Activated T-helper 17 cell treated with anti-CD3 and anti-CD28 coated beads, Interleukin-2, amount 50 U/mL, for 72 hours (primary cell): ENCODE measurements at regions not wholly inside any gene's neighbourhood (a gene's known extent, or its start where the extent isn't known, plus 50 kb on each side); places are given as distances from the start of the nearest gene placed in this dataset.
"Not testable (repeated sequence)": the region's sequence is repeated elsewhere in the genome, so short reads cannot be mapped to it uniquely, and the experiment has no call there.

Experiments used
- ATAC-seq: fragments of 150-1000 bp; cut with Tn5 transposase; replicated peaks from 2 replicates; pipeline ENCODE4 v1.10.0; 2021; ENCODE audit warnings: mild to moderate bottlenecking, moderate library complexity
- H3K27ac Mint-ChIP-seq: one replicate; pipeline ENCODE4 v1.8.0; 2022; ENCODE audit warnings: mixed read lengths
- H3K27me3 Mint-ChIP-seq: one replicate; pipeline ENCODE4 v1.8.0; 2022; ENCODE audit warnings: mixed read lengths
- H3K36me3 Mint-ChIP-seq: one replicate; pipeline ENCODE4 v1.8.0; 2022; ENCODE audit warnings: low read depth, mild to moderate bottlenecking, mixed read lengths
- H3K4me1 Mint-ChIP-seq: one replicate; pipeline ENCODE4 v1.8.0; 2022; ENCODE audit warnings: mixed read lengths
- H3K4me3 Mint-ChIP-seq: one replicate; pipeline ENCODE4 v1.8.0; 2022; ENCODE audit warnings: mild to moderate bottlenecking, mixed read lengths
- H3K9me3 Mint-ChIP-seq: one replicate; pipeline ENCODE4 v1.8.0; 2022; ENCODE audit warnings: mixed read lengths

DNA sequence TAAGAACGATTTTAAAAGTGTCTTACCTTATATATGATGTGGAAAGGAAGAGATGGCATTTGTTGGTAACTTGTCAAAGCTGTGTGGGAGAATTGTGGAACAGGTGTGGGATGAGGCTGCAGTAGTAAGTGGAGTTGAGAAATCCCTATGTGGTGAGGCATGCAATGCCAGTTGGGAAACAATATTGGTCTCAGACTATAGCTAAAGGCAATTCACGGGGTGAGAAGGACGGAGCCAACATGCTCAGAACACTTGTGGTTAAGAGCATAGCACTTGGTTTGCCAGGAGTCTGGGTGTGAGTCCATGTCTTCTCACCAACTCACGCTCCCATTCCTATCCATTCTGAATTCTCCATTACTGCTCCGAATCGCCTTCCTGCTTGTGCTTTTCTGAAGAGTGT is 615.6 kb upstream of the ADAMTS9 start:
- no peak overlapping the region for H3K27ac Mint-ChIP-seq

DNA sequence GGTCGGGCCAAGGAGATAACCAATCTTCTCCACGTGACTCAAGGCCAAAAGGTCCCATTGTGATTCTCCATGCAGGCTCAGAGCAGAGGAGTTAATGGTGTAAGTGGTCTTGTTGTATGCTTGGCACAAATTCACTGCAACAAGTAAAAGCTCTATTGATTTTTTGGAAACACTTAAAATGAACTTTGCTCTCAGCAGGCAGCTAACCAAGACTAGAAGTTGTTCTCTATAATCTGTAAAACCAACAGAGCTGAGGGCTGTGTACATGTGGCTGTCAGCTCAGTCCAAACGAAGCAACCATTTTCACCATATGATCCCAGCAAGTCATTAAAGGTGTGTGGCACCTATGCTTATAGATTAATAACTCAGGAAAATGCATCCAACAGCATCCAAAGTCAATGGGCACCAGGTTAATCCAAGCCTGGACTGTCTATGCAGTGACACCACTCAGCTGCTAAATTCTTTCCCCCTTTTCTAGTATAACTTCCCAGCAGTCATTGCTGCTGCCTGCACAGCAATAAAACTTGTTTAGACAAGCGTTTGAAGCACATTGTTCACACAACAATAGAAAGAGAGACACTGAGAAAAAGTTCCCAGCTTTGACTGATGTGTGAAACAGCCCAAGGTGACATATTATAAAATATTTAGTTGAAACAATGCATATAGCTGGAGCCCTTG is 603.8 kb upstream of the ADAMTS9 start:
- ATAC-seq: no peak
- H3K9me3 Mint-ChIP-seq: peaks cover 17% of the 10 kb centered on the region
- H3K27ac Mint-ChIP-seq: no peak overlapping the region
- H3K4me1 Mint-ChIP-seq: no peaks in the 10 kb centered on the region
- H3K4me3 Mint-ChIP-seq: no peak overlapping the region
- no peaks in the 10 kb centered on the region for H3K36me3 Mint-ChIP-seq
- no peaks in the 10 kb centered on the region for H3K27me3 Mint-ChIP-seq

More for the DNA sequence above, 615.6 kb upstream of the ADAMTS9 start:
- Mint-ChIP-seq H3K27me3 (no peaks in the 10 kb centered on the region), H3K4me3 (no peak overlapping the region), H3K9me3 (peaks cover 22% of the 10 kb centered on the region), H3K4me1 (no peaks in the 10 kb centered on the region), H3K36me3 (no peaks in the 10 kb centered on the region)
- ATAC-seq: no peak

DNA sequence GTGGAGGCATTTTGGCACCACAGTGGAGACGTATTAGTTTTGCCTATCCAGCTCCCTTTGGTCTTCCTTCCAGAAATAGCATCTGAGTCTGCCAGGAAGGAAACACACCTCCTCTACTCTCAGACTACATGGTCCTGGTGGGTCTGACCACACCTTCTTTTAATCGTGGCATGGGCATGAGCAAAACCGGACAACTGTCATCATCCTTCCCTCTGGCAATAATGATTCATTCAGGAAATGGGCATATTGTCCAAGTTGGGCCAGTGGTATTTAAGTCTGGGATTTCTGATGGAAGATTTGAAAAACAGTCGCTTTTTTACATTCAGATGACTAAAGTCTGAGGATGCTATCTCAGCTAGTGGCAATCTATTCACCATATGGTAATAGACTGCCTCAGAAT is 601.0 kb upstream of the ADAMTS9 start:
- H3K4me1 Mint-ChIP-seq: no peaks in the 10 kb centered on the region
- H3K27ac Mint-ChIP-seq: no peak overlapping the region
- no peaks in the 10 kb centered on the region for H3K36me3 Mint-ChIP-seq
- peaks cover 13% of the 10 kb centered on the region for H3K9me3 Mint-ChIP-seq
- H3K27me3 Mint-ChIP-seq: no peaks in the 10 kb centered on the region
- H3K4me3 Mint-ChIP-seq: no peak overlapping the region
- no peak for ATAC-seq

DNA sequence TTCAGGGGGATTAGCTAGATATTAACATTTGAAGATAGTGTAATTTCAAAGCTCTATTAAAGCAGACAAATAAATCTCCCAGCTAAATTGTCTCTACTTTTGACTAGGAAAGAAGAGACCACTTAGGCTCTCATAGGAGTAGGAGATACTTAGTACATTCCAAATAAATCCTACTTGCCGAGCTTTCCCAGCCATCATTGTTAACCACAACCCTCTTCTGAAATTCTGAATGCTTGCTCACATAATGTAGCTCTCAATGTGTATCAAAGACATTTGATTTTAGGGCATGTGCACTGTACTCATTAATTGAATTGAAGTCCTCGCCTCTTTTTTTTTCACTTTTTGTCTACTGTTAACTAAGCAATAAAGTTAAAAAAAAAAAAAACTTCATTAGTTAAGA is 598.2 kb upstream of the ADAMTS9 start:
- Mint-ChIP-seq H3K36me3 (no peaks in the 10 kb centered on the region), H3K27ac (no peak overlapping the region), H3K4me1 (no peaks in the 10 kb centered on the region), H3K27me3 (no peaks in the 10 kb centered on the region), H3K4me3 (no peak overlapping the region), H3K9me3 (peaks cover 19% of the 10 kb centered on the region)
- no peak for ATAC-seq

DNA sequence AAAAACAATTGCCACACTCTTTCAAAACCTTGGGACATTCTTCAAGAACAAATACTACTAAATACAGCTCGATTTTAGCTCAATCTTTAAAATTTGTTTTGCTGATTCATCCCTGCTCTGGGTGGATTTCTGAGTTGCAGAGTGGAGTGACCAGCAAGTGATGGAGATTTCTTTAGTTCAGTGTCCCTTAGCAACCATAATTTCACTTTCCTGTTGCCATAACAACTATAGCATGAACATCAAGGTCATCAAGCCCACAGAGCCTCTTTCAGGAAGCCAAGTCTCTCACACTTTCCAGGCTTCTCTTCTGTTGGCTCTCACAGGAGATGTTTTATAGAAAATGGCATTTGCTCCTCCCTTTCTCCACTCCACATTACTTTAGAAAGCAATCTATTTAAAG is 597.2 kb upstream of the ADAMTS9 start:
- Mint-ChIP-seq H3K27me3 (no peaks in the 10 kb centered on the region), H3K36me3 (no peaks in the 10 kb centered on the region), H3K4me3 (no peak overlapping the region), H3K9me3 (peaks cover 19% of the 10 kb centered on the region), H3K4me1 (no peaks in the 10 kb centered on the region), H3K27ac (no peak overlapping the region)
- no peak for ATAC-seq

DNA sequence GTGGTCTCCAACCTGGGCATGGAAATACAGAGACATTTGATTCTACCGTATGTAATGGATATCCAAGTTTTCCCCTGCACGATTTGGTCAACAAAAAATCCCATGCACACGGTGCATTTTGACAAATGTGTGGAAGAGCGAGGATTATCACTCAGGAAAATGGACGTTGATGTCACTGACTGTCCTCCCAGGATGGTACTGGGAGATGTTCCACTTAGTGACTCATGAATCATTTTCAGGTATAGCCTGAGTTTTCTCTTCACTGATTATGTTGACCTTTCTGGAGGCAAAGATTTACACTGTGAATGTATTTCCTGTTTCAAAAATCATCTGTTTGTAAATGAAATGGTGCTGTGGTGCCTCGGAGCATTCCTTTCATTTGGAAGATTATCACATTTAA is 596.7 kb upstream of the ADAMTS9 start:
- Mint-ChIP-seq H3K27me3 (no peaks in the 10 kb centered on the region), H3K9me3 (peaks cover 19% of the 10 kb centered on the region), H3K36me3 (no peaks in the 10 kb centered on the region), H3K4me3 (no peak overlapping the region), H3K27ac (no peak overlapping the region), H3K4me1 (no peaks in the 10 kb centered on the region)
- no peak for ATAC-seq

DNA sequence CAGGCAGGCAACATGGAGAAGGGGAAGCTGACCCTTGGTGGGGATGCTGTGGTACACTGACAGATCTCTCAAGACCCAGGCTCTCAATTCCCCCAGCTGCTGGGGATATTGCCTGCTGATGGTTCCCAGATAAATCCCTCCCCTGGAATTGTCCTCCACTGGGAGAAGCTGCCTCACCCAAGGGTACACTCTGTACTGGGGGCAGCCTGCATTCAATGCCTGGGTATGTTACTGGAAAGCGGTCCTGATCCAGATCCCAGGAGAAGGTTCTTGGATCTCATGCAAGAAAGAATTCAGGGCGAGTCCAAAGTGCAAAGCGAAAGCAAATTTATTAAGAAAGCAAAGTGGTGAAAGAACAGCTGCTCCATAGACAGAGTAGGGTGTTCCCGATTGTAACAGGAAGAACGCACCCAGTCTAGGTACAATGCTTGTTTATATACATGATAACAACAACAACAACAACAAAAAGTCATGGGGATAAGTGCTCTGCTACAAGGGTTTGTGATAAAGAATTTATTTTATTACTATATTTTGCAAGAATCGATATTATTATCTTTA is 591.5 kb upstream of the ADAMTS9 start:
- Mint-ChIP-seq H3K36me3 (no peaks in the 10 kb centered on the region), H3K4me1 (no peaks in the 10 kb centered on the region), H3K4me3 (no peak overlapping the region), H3K27me3 (no peaks in the 10 kb centered on the region), H3K9me3 (peaks cover 24% of the 10 kb centered on the region), H3K27ac (no peak overlapping the region)
- no peak for ATAC-seq

DNA sequence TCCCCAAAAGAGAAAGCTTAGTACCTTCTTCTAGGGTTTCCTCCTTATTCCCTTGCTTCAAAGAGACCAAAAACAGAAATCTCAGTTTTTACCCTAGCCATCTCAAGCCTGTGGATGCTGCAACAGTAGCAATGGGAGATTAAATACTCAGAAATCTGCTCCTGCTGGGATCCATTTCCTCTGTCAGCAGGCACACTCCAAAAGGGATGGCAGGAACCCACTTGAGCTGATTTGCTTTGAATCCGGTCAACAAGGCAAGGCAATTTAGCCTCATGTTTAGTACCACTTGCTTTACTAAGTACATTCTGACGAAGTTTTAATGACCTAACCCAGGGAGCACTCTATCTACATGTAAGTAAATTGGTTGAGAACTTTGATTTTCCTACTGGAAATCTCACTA is 590.0 kb upstream of the ADAMTS9 start:
- peaks cover 15% of the 10 kb centered on the region for H3K9me3 Mint-ChIP-seq
- H3K36me3 Mint-ChIP-seq: no peaks in the 10 kb centered on the region
- no peak overlapping the region for H3K4me3 Mint-ChIP-seq
- ATAC-seq: no peak
- H3K27ac Mint-ChIP-seq: no peak overlapping the region
- no peaks in the 10 kb centered on the region for H3K27me3 Mint-ChIP-seq
- no peaks in the 10 kb centered on the region for H3K4me1 Mint-ChIP-seq

DNA sequence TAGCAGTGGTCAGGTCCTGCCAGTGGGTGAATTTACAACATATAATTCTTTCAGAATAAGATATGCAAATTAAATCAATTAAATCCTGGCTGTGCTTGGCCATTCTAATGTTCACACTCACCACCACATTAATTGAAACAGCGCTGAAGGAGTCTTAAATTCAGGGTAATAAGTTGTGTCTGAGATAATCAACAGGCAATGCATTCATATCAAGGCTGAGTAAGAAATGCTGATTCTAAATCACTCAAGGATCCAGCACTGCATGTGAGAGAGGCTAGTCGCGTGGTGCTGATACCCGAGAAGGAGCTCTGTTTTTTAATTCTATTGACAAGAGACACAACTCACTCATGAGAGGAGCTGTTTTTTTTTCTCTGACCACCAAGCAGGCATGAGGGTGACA is 588.8 kb upstream of the ADAMTS9 start:
- no peaks in the 10 kb centered on the region for H3K36me3 Mint-ChIP-seq
- no peak overlapping the region for H3K27ac Mint-ChIP-seq
- H3K9me3 Mint-ChIP-seq: peaks cover 14% of the 10 kb centered on the region
- no peak for ATAC-seq
- H3K27me3 Mint-ChIP-seq: no peaks in the 10 kb centered on the region
- H3K4me1 Mint-ChIP-seq: no peaks in the 10 kb centered on the region
- no peak overlapping the region for H3K4me3 Mint-ChIP-seq

DNA sequence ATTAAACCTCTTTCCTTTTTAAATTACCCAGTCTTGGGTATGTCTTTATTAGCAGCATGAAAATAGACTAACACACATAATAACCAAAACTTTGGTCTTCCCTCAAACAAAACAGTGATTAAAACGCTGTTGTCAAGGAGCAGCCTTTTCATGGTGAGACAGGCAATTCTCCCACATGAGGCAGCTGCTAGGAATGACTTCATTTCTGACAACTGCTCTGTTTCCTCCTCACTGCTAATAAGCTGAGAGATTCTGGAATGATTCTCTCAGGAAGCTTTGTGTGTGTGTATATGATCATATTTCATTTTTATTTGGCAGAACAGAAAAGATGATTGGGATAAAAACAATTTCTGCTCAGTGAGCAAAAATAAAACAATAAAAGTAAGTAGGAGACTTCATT is 580.6 kb upstream of the ADAMTS9 start:
- Mint-ChIP-seq H3K36me3 (no peaks in the 10 kb centered on the region), H3K4me3 (no peak overlapping the region), H3K27me3 (no peaks in the 10 kb centered on the region), H3K9me3 (peaks cover 4% of the 10 kb centered on the region), H3K4me1 (no peaks in the 10 kb centered on the region), H3K27ac (no peak overlapping the region)
- ATAC-seq: no peak

DNA sequence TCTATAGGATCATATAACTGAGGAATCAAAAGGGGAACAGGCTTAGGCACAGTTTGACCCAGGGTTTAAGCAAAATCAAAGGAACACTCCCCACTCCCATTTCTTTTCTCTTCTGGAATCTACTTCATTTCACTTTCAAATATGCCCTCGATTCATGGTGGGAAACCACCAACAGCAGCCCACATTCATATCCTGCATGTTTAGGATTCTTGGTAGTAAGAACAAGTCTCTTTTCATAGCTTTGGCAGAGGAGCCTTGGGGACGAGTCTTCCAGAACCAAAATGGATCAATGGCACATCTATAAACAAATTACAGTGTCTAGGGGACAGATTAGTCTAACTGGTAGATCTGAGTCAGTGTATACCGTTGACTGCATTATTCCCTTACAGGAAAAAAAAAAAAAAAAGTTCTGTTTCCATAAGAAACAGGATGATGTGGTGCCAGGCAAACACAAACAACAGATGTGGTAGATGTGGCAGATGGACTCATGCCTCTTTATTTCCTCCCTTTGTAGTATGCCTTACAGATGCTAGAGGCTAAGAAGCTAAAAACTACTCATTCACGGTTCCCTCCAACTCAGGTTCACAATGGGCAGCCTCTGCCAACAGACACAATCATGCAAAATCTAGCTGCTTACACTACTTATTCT is 578.3 kb upstream of the ADAMTS9 start:
- no peak for ATAC-seq
- no peak overlapping the region for H3K4me3 Mint-ChIP-seq
- H3K4me1 Mint-ChIP-seq: no peaks in the 10 kb centered on the region
- H3K27me3 Mint-ChIP-seq: no peaks in the 10 kb centered on the region
- peaks cover 3% of the 10 kb centered on the region for H3K9me3 Mint-ChIP-seq
- no peaks in the 10 kb centered on the region for H3K36me3 Mint-ChIP-seq
- no peak overlapping the region for H3K27ac Mint-ChIP-seq

DNA sequence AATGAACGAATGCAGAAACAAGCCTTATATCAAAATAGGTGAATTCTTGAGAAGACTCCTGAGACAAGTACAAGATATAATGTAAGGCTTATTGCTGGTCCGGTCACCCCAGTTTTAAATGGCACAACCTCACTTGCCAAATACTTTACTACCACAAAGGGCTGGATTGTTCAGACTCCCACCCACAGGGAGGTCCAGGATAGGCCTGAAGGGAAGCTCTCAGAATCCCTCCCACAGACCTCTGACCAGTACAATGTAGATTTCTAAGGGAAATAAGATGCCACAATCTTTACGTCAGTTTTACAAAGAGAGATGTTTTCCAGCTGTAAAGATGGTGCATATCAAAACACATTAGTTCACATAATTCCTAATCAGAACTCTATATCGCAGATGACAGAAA is 577.7 kb upstream of the ADAMTS9 start:
- Mint-ChIP-seq H3K36me3 (no peaks in the 10 kb centered on the region), H3K4me1 (no peaks in the 10 kb centered on the region), H3K9me3 (peaks cover 4% of the 10 kb centered on the region), H3K27ac (no peak overlapping the region), H3K4me3 (no peak overlapping the region), H3K27me3 (no peaks in the 10 kb centered on the region)
- no peak for ATAC-seq

DNA sequence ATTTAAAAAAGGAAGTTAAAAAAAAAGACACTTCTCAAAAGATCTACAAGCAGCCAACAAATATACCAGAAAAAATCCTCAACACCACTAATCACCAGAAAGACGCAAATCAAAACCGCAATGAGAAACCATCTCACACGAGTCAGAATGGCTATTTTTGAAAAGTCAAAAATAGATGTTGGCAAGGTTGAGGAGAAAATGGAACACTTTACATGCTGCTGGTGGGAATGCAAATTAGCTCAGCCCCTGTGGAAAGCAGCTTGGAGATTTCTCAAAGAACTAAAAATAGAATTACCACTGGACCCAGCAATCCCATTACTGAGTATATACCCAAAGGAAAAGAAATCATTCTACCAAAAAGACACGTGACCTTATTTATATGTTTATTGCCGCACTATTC is 574.7 kb upstream of the ADAMTS9 start:
- no peak overlapping the region for H3K27ac Mint-ChIP-seq
- no peak for ATAC-seq
- peaks cover 4% of the 10 kb centered on the region for H3K9me3 Mint-ChIP-seq
- no peaks in the 10 kb centered on the region for H3K4me1 Mint-ChIP-seq
- no peaks in the 10 kb centered on the region for H3K27me3 Mint-ChIP-seq
- no peaks in the 10 kb centered on the region for H3K36me3 Mint-ChIP-seq
- H3K4me3 Mint-ChIP-seq: no peak overlapping the region

DNA sequence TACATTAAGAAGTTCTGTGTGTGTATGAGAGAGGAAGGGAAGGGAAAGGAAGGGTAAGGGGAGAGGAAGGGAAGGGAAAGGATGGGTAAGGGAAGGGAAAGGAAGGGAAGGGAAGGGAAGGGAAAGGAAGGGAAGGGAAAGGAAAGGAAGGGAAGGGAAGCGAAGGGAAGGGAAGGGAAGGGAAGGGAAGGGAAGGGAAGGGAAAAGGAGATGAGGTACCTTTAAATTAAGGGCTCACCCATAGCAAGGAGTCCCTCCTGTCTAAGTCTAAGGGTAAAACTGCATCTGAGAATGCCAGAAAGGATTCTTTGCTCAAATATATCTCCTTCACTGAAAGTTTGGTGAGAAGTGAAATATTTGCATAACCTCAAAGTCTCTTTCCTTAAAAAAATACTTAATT is 572.1 kb upstream of the ADAMTS9 start:
- Mint-ChIP-seq H3K9me3 (peaks cover 4% of the 10 kb centered on the region), H3K36me3 (no peaks in the 10 kb centered on the region), H3K27ac (no peak overlapping the region), H3K4me3 (no peak overlapping the region), H3K4me1 (no peaks in the 10 kb centered on the region), H3K27me3 (no peaks in the 10 kb centered on the region)
- ATAC-seq: no peak

DNA sequence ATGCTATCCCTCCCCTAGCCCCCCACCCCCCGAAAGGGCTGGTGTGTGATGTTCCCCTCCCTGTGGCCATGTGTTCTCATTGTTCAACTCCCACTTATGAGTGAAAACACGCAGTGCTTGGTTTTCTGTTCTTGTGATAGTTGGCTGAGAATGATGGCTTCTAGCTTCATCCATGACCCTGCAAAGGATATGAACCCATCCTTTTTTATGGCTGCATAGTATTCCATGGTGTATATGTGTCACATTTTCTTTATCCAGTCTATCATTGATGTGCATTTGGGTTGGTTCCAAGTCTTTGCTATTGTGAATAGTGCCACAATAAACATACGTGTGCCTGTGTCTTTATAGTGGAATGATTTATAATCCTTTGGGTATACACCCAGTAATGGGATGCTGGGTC is 565.1 kb upstream of the ADAMTS9 start:
- not testable (repeated sequence) for H3K4me3 Mint-ChIP-seq, H3K9me3 Mint-ChIP-seq, H3K27ac Mint-ChIP-seq, H3K36me3 Mint-ChIP-seq, H3K27me3 Mint-ChIP-seq, ATAC-seq, H3K4me1 Mint-ChIP-seq
